ENCODE measurements at regions not wholly inside any gene's neighbourhood (a gene's known extent, or its start where the extent isn't known, plus 50 kb on each side); places are given as distances from the start of the nearest gene placed in this dataset.

- TF ChIP-seq EZH2 (IDR thresholded peaks at IDR 0.05; ENCODE audit: borderline replicate concordance, insufficient read depth, low read depth, low read length, poor library complexity, severe bottlenecking) (no peak), CTCF (IDR thresholded peaks at IDR 0.05) (no peak)
Observed at GRCh38 chr5:152995214-152995725, 495.2 kb upstream of the GRIA1 start.
